GM19035 (cell line): ENCODE measurements at regions not wholly inside any gene's neighbourhood (a gene's known extent, or its start where the extent isn't known, plus 50 kb on each side); places are given as distances from the start of the nearest gene placed in this dataset.
"Not testable (repeated sequence)": the region's sequence is repeated elsewhere in the genome, so short reads cannot be mapped to it uniquely, and the experiment has no call there.

Experiments
- ATAC-seq: cut with Tn5 transposase; IDR thresholded peaks from one replicate; pipeline ENCODE4 v1.9.1; 2021; ENCODE audit not compliant: unreplicated experiment

GRCh38 chr2:200201839-200202238 is 104.7 kb upstream of the SPATS2L start:
- ATAC-seq: not testable (repeated sequence)

GRCh38 chr2:200203381-200203827 is 103.1 kb upstream of the SPATS2L start:
- ATAC-seq: no peak

GRCh38 chr2:200208041-200208440 is 98.5 kb upstream of the SPATS2L start:
- no peak for ATAC-seq

GRCh38 chr2:200209030-200209429 is 97.5 kb upstream of the SPATS2L start:
- no peak for ATAC-seq

GRCh38 chr2:200211643-200212042 is 94.8 kb upstream of the SPATS2L start:
- no peak for ATAC-seq

- ATAC-seq: no peak
Measured at GRCh38 chr2:200212862-200213425, 93.5 kb upstream of the SPATS2L start.

GRCh38 chr2:200216310-200216709 is 90.2 kb upstream of the SPATS2L start:
- no peak for ATAC-seq

GRCh38 chr2:200217320-200217719 is 89.2 kb upstream of the SPATS2L start:
- no peak for ATAC-seq

GRCh38 chr2:200218645-200219044 is 87.8 kb upstream of the SPATS2L start:
- no peak for ATAC-seq

GRCh38 chr2:200219309-200220113 is 87.0 kb upstream of the SPATS2L start:
- no peak for ATAC-seq

GRCh38 chr2:200220251-200220650 is 86.2 kb upstream of the SPATS2L start:
- ATAC-seq: no peak

GRCh38 chr2:200221055-200221955 is 85.2 kb upstream of the SPATS2L start:
- no peak for ATAC-seq

- ATAC-seq: no peak
Measured at GRCh38 chr2:200222791-200223190, 83.7 kb upstream of the SPATS2L start.

GRCh38 chr2:200223205-200223784 is 83.2 kb upstream of the SPATS2L start:
- no peak for ATAC-seq

- ATAC-seq: no peak
Measured at GRCh38 chr2:200225951-200226350, 80.5 kb upstream of the SPATS2L start.

- no peak for ATAC-seq
Measured at GRCh38 chr2:200226451-200227426, 79.8 kb upstream of the SPATS2L start.

- no peak for ATAC-seq
Measured at GRCh38 chr2:200230716-200231115, 75.8 kb upstream of the SPATS2L start.

GRCh38 chr2:200235533-200235932 is 71.0 kb upstream of the SPATS2L start:
- ATAC-seq: no peak

- ATAC-seq: no peak
Measured at GRCh38 chr2:200239216-200239615, 67.3 kb upstream of the SPATS2L start.

GRCh38 chr2:200242570-200242969 is 63.9 kb upstream of the SPATS2L start:
- ATAC-seq: no peak
